A673 (cell line): ENCODE measurements at regions not wholly inside any gene's neighbourhood (a gene's known extent, or its start where the extent isn't known, plus 50 kb on each side); places are given as distances from the start of the nearest gene placed in this dataset.
"Not testable (repeated sequence)": the region's sequence is repeated elsewhere in the genome, so short reads cannot be mapped to it uniquely, and the experiment has no call there.

Experiments
- BruUV-seq: library from RNA; stranded (reverse); fragments of 400-500 nt; replicated peaks from 2 replicates; lab custom pipeline; 2021; lab: Mats Ljungman, UMichigan
- CTCF ChIA-PET: fragments of 300-600 bp; sonication (Branson Sonifier 250); formaldehyde crosslinking; loops from one replicate; lab custom pipeline; 2022; ENCODE audit warnings: antibody characterized with exemption; lab: Charles Lee
- POLR2A ChIA-PET: fragments of 300-600 bp; sonication (Branson Sonifier 250); formaldehyde crosslinking; loops from one replicate; lab custom pipeline; 2022; ENCODE audit warnings: antibody characterized with exemption; ENCODE audit not compliant: low non-redundant PET; lab: Charles Lee
- DNase-seq: peaks from one replicate; pipeline ENCODE4 v3.0.0-alpha.2; 2015; ENCODE audit warnings: low spot score
- H3K27ac ChIP-seq: fragments of 200-600 bp; sonication (generic); 2 replicates; pipeline ENCODE4 v1.5.1; 2016; ENCODE audit warnings: mixed run types, low read depth, mild to moderate bottlenecking, mixed read lengths, antibody characterized with exemption, low read length; ENCODE audit not compliant: poor library complexity, severe bottlenecking
- H3K27me3 ChIP-seq: fragments of 200-600 bp; sonication (generic); replicated peaks from 2 replicates; pipeline ENCODE4 v1.6.1; 2017; ENCODE audit warnings: mixed run types, low read depth, mild to moderate bottlenecking, mixed read lengths, antibody characterized with exemption, low read length; ENCODE audit not compliant: insufficient read depth, poor library complexity
- H3K36me3 ChIP-seq: fragments of 200-600 bp; sonication (generic); 2 replicates; pipeline ENCODE4 v1.6.1; 2016; ENCODE audit warnings: mixed run types, mild to moderate bottlenecking, mixed read lengths, antibody characterized with exemption, low read length; ENCODE audit not compliant: insufficient read depth, poor library complexity, severe bottlenecking
- H3K4me1 ChIP-seq: fragments of 200-600 bp; sonication (generic); 2 replicates; pipeline ENCODE4 v1.6.1; 2017; ENCODE audit warnings: mixed run types, mild to moderate bottlenecking, mixed read lengths, antibody characterized with exemption, low read length; ENCODE audit not compliant: insufficient read depth, poor library complexity, severe bottlenecking
- H3K4me3 ChIP-seq: fragments of 200-600 bp; sonication (generic); 2 replicates; pipeline ENCODE4 v1.5.1; 2016; ENCODE audit warnings: low read depth, mixed run types, mild to moderate bottlenecking, mixed read lengths, low read length; ENCODE audit not compliant: poor library complexity, severe bottlenecking
- H3K9me3 ChIP-seq: fragments of 200-600 bp; sonication (generic); 2 replicates; pipeline ENCODE4 v1.6.1; 2016; ENCODE audit warnings: mixed run types, low read depth, mild to moderate bottlenecking, mixed read lengths, antibody characterized with exemption, low read length; ENCODE audit not compliant: poor library complexity, severe bottlenecking
- EZH2 ChIP-seq: fragments of 200-600 bp; sonication (generic); IDR thresholded peaks from 2 replicates; pipeline ENCODE4 v1.6.1; 2017; ENCODE audit warnings: borderline replicate concordance, low read depth, mild to moderate bottlenecking, mixed read lengths, antibody characterized with exemption, low read length; ENCODE audit not compliant: poor library complexity, severe bottlenecking
- intact Hi-C: fragments of 100-400 bp; cut with micrococcal nuclease; formaldehyde crosslinking; loops from one replicate; pipeline ENCODE4 v1.10.0; 2022; ENCODE audit not compliant: unreplicated experiment
- TF ChIP-seq, protein P1 (sequence below): fragments of 300-800, 200-600 bp; sonication (generic); conservative IDR thresholded peaks from 2 replicates; pipeline ENCODE4 v1.5.1; 2017; ENCODE audit warnings: low read depth, mild to moderate bottlenecking, antibody characterized with exemption, low read length, moderate library complexity, mixed read lengths

DNA sequence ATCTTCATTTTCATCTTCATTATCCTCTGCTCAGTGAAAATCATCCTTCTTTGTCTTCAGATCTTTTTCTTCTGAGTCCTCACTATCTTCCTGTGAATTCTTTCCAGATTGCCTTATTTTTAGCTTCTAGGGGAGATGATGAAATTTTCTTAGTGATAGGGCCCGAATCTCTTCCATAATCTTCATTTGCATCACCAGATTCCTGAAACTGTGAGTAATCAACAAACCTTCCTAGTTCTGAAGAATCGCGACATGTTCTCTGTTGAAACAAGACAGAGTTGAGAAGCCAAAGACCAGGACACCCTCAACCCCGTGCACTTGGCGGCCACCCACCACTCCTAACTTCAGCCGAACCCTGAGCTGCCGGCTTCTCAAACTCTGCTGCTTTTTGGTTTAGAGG, 92.8 kb upstream of the CDC42BPA start:
- H3K4me1 ChIP-seq, result no peaks in the 10 kb centered on the region
- no peaks in the 10 kb centered on the region for H3K9me3 ChIP-seq
- BruUV-seq, result no TSS peak
- DNase-seq, result no peak
- TF ChIP-seq EZH2, result no peak
- TF ChIP-seq, protein P1, sequence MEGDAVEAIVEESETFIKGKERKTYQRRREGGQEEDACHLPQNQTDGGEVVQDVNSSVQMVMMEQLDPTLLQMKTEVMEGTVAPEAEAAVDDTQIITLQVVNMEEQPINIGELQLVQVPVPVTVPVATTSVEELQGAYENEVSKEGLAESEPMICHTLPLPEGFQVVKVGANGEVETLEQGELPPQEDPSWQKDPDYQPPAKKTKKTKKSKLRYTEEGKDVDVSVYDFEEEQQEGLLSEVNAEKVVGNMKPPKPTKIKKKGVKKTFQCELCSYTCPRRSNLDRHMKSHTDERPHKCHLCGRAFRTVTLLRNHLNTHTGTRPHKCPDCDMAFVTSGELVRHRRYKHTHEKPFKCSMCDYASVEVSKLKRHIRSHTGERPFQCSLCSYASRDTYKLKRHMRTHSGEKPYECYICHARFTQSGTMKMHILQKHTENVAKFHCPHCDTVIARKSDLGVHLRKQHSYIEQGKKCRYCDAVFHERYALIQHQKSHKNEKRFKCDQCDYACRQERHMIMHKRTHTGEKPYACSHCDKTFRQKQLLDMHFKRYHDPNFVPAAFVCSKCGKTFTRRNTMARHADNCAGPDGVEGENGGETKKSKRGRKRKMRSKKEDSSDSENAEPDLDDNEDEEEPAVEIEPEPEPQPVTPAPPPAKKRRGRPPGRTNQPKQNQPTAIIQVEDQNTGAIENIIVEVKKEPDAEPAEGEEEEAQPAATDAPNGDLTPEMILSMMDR, result no peak
- no peaks in the 10 kb centered on the region for H3K36me3 ChIP-seq
- H3K4me3 ChIP-seq, result no peak overlapping the region
- CTCF ChIA-PET, result no interaction called here
- H3K27me3 ChIP-seq, result peaks cover 41% of the 10 kb centered on the region
- intact Hi-C loops, result no loop called here
- POLR2A ChIA-PET, result interaction anchor here (0.7 kb wide), 1 partner anchor 260 kb away, joined by 3 read pairs; no protein-coding TSS in a partner anchor
- H3K27ac ChIP-seq, result no peak overlapping the region

DNA sequence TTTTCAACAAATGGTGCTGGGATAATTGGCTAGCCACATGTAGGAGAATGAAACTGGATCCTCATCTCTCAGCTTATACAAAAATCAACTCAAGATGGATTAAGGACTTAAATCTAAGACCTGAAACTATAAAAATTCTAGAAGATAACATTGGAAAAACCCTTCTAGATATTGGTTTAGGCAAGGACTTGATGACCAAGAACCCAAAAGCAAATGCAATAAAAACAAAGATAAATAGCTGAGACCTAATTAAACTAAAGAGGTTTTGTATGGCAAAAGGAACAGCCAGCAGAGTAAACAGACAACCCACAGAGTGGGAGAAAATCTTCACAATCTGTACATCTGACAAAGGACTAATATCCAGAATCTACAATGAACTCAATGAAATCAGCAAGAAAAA, 88.0 kb upstream of the CDC42BPA start:
- DNase-seq, CTCF ChIA-PET, H3K4me3 ChIP-seq, H3K4me1 ChIP-seq, H3K9me3 ChIP-seq, H3K36me3 ChIP-seq, intact Hi-C loops, POLR2A ChIA-PET, BruUV-seq, H3K27ac ChIP-seq: not testable (repeated sequence)
- H3K27me3 ChIP-seq, result peaks cover 34% of the 10 kb centered on the region

DNA sequence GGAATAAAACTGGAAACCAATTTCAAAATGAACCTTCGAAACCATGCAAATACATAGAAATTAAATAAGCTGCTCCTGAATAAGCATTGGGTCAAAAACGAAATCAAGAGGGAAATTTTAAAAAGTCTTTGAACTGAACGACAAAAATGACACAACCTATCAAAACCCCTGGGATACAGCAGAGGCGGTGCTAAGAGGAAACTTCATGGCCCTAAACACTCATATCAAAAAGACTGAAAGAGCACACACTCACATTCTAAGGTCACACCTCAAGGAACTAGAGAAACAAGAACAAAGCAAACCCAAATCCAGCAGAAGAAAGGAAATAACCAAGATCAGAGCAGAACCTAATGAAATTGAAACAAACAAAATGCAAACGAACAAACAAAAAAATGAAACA, 85.2 kb upstream of the CDC42BPA start:
- intact Hi-C loops, result no loop called here
- BruUV-seq, result no TSS peak
- POLR2A ChIA-PET, result interaction anchor here (0.7 kb wide), 1 partner anchor 15 kb away, joined by 3 read pairs; no protein-coding TSS in a partner anchor
- no peaks in the 10 kb centered on the region for H3K9me3 ChIP-seq
- H3K4me3 ChIP-seq, result no peak overlapping the region
- H3K27ac ChIP-seq, result no peak overlapping the region
- CTCF ChIA-PET, result no interaction called here
- peaks cover 12% of the 10 kb centered on the region for H3K27me3 ChIP-seq
- DNase-seq, result no peak
- TF ChIP-seq, protein P1, result no peak
- TF ChIP-seq EZH2, result no peak
- no peaks in the 10 kb centered on the region for H3K36me3 ChIP-seq
- no peaks in the 10 kb centered on the region for H3K4me1 ChIP-seq

DNA sequence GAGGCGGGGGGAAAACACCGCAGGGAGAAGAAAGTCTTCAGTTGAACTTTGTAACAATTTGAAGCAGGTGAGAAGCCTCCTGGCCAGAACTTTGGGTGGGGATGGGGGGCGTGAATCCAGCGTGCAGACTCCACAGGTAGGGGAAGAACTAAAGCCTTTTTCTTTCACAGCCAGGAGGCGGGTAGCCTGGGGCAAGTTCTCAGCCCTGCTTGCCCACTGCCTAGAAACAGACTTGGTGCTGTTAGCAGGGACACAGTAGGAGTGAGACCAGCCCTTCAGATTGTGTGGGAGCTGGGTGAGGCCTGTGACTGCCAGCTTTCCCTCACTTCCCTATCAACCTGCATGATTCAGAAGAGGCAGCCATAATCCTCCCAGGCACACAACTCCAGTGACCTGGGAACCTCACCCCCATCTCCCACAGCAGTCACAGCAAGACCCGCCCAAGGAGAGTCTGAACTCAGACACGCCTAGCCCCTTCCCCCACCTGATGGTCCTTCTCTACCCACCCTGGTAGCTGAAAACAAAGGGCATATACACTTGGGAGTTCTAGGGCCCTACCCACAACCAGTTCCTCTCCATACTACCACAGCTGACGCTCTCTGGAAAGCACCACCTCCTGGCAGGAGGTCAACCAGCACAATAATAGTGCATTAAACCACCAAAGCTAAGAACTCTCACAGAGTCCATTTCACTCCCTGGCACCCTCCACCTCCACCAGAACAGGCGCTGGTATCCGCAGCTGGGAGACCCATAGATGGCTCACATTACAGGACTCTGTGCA, 83.5 kb upstream of the CDC42BPA start:
- no peaks in the 10 kb centered on the region for H3K27me3 ChIP-seq
- TF ChIP-seq, protein P1, result no peak
- no peak for TF ChIP-seq EZH2
- no peaks in the 10 kb centered on the region for H3K36me3 ChIP-seq
- no peak for DNase-seq
- intact Hi-C loops, result no loop called here
- H3K27ac ChIP-seq, result no peak overlapping the region
- ChIA-PET CTCF (no interaction called here), POLR2A (no interaction called here)
- H3K9me3 ChIP-seq, result no peaks in the 10 kb centered on the region
- no peaks in the 10 kb centered on the region for H3K4me1 ChIP-seq
- H3K4me3 ChIP-seq, result no peak overlapping the region
- no TSS peak for BruUV-seq
